Midbrain (tissue), 1 donor: ENCODE measurements at regions not wholly inside any gene's neighbourhood (a gene's known extent, or its start where the extent isn't known, plus 50 kb on each side); places are given as distances from the start of the nearest gene placed in this dataset.
A peak's percentile ranks its signal among the peaks of the same experiment; 100 is the strongest.

Experiments used
- DNase-seq: peaks from one replicate; lab custom pipeline; 2025; lab: John Stamatoyannopoulos, UW

DNA sequence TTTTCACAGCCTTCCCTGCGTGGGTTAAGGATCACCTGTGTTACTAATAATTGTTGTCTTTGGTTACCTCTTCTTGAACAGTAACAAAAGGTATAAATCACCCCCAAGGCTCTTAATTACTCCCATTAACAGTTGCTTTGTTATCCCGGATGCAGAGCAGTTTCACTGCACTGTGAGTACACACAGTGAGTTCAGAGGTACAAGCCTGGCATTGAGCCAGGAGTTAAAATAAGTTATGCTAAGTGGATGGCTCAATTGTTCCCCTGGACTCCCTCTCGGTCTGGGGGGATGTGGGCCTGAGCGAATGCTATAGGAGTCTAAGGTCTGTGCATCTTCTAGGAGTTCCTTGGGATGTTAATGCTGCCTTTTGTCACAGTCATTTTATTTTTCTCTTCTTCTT lies 258.3 kb downstream of the ATG4C start:
- no peak for DNase-seq

DNA sequence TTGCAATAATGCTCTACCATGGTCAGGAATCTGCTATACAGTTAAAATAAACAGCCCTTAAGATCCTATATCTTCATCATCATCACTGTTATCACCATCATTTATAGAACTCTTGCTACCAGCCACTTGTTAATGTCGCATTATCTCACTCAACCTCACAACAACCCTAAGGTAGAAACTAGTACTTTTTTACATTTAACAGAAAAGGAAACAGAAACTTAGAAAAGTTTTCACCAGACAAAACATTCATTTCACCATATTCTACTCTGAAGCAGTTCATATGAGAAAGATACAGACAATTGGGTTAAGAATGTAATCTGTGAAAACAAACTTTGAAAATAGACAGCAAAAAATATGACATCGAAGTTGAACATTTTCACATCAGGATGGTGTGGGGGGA lies 262.6 kb downstream of the ATG4C start:
- no peak for DNase-seq

DNA sequence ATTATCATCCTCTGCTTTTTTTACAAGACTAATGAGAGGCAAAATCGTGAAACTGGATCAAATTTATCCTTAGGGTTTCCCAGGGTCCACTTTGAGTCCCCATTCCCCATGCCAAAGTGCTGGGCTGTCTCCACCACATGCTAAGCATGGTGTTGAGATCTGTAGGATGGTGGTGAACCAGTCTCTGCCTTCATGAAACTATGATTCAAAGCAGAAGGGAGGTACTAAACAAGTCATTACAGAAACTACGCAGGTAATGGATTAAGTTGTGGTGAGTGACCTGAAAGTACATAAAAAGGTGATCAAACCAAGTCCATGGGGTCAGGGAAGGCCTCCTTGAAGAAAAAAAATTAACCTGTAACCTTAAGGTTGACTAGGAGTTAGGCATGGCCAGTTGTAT lies 265.2 kb downstream of the ATG4C start:
- no peak for DNase-seq

DNA sequence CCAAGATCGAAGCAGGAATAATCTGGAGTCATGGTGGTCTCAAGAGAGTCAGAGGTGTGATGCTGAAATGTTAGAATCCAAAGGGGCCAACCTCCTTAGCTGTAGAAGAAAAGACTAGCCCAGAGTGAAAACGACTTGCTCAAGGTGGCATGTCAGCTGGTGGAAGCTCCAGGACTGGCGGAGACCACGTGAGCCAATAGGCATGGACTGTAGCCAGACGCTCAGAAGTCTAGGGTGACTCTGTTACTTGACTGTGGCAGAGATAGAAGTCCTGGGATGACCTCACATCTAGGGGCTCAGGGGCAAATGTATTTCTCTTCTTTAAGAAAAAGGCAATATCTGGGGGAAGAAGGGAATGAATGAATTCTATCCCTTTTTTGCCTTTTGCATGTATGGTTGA lies 267.4 kb downstream of the ATG4C start:
- no peak for DNase-seq

DNA sequence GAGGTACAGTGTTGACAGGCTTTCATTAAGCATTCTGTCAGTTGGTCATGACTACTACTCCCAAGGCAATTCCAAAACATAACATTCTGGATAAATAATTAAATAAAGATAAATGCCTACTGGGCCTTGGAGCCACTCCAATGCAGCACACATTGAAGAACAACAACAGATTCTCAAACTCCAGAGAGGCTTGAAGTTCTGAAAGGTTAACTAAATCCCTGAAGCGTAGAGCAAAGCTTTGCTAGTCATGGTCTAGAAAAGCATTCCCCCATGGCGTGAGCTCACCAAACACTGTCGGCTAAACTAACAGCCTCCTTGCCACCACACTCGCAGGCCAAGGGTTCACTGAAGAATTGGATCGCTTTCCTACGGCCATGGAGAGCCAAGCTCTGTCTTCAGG lies 268.0 kb downstream of the ATG4C start:
- no peak for DNase-seq

DNA sequence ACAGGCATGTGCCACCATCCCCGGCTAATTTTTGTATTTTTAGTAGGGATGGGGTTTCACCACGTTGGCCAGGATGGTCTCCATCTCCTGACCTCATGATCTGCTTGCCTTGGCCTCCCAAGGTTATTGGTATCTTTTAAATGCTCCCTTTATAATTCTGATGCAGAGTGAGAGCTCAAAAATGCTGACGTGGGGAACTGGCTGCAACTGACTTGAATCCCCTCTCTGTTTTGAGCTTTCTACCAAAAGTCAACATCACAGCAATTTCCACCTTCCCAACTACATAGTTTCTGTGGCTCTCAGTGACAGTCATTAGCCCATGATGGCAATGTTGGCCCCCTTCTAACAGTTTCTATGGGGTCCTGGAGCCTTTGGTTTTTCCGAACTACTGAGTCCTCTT lies 268.2 kb upstream of the FOXD3 start:
- no peak for DNase-seq

DNA sequence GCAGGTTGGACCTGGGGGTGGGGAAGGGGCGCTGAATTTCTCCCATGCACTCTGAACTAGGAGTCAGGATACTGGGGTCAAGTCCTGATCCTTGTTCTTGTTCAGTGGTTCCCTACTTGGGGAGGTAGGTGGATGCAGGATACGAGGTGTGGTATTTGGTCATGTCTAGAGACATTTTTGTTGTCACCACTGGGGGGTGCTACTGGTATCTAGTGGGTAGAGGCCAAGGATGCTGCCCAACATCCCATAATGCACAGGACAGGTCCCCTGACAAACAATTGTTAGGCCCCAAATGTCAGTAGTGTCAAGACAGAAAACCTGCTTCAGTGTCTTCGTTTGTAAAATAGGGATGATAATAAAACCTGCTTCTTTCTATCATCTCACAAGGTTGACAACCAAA lies 259.0 kb upstream of the FOXD3 start:
- no peak for DNase-seq

DNA sequence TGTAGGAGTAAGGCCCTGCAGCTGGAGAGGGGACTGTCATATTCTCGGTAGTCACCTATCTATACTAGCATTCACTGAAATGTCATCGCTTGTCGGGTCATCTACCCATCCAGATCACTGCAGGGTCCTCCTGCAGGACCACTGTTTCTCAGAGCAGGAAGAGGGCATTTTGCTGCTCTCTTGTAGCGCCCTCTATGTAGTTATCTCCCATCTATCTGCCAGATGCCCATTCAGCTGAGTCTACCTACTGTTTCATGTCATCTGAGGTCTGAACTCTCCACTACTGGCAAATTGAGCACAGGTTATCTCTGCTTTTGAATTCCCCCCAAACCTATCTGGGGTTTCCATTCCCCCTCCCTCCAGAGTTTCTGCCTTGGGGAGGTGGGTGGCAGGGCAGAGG lies 258.2 kb upstream of the FOXD3 start:
- DNase-seq = no peak

DNA sequence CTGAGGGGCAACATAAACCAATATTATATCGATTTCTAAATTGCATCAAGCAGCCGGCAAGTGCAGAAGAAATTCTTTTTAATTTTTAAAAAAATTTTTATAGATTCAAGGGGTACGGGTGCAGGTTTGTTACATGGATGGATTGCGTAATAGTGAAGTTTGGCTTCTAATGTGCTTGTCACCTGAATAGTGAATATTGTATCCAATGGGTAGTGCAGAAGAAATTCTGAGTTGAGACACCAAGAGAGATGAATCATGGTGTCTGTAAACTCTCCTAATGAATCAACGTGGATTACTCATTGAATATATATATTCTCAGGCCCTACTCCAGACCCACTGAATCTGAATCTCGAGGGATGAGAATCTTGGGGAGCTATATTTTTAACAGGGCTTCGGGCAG lies 253.7 kb upstream of the FOXD3 start:
- no peak for DNase-seq

DNA sequence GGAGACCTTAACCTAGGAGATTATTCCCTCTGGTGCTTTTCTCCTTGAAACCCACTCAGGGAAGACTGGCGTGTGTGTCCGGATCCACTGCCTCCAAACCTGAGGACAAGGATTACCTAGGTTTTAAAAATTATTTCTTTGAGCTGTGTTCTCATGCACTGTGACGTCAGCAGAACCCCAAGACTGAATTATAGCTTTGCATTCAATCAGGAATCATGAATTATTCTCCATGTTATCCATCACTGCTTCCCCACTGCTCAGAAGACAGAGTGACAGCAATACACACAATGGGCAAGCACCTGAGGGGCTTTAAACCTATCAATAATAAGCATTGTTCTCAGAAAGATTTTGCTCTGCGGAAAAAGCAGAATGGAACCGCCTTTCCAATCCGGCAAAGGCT lies 253.2 kb upstream of the FOXD3 start:
- DNase-seq = no peak

DNA sequence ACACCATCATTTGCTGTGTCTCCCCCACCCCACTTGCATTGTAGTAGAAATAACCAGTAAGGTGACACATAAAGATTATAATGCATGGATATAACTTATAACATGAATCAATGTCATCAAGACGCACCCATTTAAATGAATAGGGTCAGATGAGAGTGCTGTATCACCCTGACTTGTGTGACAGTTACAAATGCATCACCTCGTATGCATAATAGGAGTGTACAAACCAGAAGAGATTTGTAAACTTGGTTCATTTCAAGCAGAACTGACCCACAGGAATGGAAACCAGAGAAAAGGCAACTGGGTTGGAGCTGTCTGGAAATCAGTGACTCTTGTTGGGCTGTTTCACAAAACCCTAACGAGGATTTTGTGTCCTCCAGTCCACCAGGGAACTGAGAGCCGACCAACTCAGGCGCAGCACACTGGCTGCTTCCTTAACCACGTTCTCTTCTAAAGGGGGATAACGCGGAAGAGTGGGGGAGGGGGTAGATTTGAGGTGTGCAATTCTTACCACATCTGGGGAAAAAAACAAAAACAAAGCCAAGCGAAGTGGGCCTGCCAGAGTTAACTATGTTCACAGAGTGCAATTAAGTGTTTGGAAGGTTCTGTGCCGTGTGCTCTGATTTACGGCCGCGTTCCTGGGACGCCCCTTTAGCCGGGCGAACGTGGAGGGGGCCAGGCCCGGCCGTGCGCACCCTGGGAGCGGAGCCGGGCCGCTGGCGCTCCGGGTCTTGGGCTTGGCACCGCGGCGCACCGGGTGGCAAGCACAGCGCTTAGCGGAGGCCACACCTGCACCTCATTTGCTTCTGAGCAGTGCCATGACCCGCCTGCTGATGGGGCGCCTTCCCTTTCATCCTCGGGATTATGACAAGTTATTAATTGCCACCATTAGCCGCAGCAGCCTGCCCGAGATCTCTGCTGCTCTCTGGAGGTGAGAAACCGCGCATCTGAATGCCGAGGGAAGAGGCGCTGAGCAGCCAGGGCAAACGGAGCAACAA lies 248.8 kb upstream of the FOXD3 start:
- peak; percentile 39 for DNase-seq

DNA sequence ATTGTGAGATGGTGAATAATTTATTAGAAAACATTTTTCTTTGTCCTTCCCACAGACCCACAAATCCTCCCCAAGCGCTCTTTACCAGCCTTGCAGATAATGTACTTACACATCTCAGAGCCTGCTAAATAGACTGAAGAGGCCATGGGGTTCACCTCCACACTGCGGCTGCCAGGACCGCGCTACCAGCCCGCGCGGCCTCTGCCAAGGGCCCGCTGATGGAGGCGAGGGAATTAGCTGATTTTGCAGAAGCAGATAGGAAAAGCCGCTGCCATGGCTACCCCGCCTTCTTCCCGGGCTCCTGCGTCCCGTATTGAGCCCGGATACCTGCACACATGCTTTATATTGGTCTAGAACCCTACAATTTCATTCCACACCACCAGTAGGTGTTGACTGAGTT lies 248.0 kb upstream of the FOXD3 start:
- no peak for DNase-seq

DNA sequence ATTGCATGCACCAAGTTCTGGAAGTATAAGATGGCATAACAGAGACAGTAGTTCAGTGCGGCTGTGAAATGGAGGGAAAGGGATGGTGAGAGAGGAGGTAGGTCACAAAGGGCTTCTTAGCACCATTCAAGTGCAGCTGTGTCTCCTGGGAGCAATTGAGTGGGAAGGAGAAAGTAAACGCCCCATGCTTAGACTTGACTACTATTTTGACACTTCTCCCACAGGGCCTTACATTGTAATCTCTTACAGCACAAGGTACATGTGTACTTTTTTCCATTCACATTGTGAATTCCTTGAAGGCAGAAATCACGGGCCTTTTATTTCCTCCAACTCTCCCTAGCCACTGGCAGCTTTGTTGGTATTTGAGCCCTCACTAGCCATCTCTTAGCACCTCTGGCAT lies 239.6 kb upstream of the FOXD3 start:
- no peak for DNase-seq

DNA sequence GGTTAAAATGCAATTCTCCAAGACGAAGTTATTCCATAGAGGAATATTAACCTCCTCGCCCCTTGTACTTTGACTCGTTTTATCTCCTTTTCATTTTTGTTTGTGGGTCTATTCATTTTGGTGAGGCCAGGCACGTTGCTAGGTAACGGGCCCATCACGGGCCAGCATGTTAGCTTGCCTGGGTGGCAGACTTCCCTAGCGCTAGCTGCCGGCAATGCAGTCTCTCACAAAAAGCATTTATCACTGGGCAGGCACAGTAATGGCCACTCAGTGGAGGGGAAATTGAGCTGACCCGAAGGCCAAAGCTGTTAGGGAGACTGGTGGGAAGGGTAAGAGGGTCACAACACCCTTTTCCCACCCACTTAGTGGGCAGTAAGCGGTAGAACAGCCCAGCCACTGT lies 234.4 kb upstream of the FOXD3 start:
- peak; percentile 66 for DNase-seq

DNA sequence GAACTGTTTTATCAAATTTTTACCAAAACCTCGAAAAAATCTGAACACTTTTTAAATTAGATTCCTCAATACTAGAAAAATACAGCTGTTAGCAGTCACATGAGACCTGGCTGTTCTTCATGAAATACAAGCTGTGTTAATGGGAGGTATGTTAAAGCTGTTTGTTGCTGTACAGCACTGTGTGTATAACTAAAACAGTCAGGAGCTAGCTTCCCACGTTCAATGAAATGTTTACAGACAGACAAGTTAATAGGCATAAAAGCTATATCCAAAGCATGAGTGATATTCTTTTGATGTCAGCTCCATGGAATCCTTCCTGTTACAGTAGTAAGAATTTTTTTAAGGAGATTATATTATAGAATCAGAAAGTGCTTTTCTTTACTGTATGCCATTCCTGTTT lies 223.2 kb upstream of the FOXD3 start:
- DNase-seq = no peak

DNA sequence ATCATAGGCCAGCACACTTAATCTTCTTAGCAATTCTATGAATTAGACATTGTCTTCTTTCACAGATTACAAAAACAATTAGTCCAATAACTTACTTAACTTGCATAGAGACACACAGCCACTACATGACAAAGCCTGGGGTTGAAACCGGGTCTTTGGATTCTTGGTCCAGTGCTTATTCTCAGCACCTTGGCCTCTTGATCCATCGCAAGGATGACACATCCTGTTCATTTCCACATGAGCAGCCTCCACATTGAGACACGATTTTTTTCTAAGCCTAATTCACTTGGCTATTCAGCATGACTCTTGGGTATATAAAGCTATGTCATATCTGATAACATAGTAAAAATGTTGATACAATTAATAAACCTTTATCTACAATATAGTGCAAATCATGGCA lies 221.0 kb upstream of the FOXD3 start:
- DNase-seq = no peak

DNA sequence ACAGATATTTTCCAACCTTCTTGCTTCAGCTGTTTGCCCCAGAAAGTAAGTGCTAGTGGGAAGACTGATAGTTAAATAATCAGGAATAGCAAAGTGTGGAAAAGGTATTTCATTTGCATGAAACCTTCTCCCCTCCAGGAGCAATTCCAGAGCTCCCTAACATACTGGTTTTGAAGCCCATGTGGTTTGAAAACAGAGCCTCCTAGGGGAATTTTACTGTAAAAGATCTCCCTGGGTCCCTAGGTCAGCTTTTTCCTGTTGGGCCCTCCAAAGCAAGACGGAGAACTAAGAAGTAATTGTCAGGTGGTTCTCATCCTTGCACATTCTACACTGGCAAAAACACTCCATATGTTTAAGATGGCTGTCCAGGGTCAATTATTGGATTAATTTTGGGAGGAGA lies 218.7 kb upstream of the FOXD3 start:
- DNase-seq = no peak

DNA sequence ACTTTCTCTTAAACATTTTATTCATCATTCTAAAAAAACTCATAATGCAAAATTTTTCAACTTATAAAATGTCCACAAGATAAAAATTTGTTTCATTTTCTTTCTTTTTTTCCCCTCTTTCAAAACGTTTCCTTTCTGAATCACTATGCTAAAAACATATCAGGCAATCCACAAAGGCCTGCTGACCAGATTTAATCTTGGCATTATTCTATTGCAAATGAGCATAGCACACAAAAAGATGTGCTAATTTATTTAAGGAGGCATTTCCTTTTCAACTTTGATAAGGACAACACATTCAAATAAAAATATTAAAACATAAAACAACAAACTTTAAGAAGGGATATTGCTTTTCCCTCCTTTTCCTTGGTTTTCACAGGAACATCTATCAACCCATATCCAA lies 215.3 kb upstream of the FOXD3 start:
- no peak for DNase-seq

DNA sequence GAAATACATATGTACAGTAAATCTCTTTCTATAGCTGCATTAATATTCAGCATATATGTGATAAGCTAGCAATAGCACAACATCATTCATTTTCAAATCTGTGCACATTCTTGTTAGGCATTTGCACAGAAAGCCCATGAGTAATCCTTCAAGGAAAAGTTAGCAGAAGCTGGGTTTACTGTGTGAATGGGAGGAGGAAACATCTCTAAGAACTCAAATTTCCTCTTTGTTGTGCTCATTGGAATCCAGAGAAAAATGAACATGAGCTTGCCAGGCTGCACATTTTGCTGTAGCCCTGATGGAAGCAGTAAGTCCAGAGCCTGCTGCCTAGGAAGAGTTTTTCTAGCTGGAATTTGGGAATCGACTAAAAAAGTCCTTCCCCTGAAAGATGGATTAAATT lies 214.2 kb upstream of the FOXD3 start:
- no peak for DNase-seq

DNA sequence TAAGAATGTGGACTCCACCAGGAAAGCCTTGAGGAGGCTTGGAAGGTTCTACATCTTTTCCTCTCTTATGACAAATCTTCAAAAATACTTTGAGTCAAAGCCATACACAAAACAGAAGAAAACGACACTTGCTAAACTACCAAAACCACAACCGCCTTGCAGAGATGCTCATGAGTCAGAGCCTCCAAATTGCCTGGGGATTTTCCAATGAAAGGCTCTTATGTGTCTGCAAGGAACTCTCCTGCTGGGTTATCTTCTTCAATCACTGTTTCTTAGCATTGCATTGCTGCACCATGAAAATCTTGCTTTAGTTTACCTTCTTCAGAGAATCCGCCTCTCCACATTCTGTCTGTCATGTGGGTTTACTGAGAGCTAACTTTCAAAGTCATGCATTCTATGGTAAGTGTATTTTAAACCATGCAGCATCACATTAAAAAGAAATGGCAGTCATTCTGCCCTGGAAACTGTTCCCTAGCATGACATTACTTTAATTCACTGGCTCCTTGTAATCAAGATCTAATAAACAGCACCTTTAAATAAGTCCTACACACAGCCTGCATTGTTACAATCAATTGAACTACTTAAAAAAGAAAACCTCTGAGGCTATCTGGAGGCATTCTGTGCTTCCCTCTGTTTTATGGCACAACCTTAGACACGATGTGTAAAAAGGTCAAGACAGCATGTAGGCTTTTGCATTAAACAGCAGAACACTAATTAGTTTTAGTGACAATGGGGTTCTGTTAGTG lies 210.0 kb upstream of the FOXD3 start:
- no peak for DNase-seq

DNA sequence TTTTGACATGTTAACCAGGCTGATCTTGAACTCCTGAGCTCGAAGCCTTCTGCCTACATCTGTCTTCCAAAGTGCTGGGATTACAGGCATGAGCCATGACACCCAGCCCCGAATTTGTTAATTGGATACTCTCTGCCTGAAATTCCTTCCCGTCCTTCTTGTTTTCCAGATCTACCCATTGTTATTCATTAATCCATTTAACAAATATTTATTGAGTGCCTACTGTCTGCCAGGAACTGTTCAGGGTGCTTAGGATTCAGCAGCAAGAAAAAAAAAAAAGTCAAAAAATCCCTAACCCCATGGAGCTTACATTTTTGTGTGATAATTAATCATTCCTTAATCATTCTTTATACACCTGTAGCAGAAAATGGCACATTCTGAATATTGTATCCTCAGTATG lies 206.8 kb upstream of the FOXD3 start:
- DNase-seq = no peak

DNA sequence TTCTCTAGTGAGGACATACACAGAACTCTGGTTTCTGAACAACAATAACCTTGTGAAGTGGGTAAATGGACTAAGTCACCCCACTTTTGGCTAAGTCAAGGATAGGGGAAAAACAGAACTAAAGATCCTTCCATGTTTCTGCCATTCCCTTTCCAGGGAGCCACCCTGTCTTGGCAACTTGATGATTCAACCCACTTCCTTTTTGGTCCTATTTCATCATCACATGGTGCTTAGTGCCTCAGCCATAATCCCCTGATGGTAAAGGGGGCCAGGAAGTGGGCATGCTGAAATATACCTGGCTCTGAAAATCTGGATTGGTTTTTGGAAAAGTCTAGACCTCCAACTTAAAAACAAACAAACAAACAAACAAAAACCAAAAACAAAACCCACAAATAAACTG lies 206.4 kb upstream of the FOXD3 start:
- no peak for DNase-seq

DNA sequence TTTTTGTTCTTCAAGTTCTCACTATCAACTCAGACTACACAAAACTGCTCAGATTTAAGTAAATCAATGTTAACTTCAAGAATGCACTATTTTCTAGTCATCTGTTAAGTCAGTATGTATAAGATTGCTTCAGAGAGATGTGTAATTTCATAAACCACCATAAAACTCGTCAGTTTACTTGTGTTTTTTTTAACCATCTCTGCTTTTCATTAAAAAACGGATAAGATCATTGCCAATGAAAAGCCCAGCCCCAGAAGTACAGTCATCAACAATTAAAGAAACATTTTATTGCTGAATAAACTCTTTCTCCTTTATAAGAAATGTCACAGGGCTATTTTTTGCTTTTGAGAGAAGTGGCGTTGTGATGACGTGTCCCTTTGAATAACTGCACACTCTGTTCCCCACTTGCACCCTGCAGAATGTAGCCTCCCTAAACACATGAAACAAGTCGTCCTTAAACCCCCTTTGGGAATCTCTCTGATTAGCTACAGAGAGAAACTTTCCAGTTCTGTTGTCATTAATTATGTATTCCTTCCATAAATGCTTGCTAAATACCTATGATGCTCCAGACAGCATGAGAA lies 202.7 kb upstream of the FOXD3 start:
- no peak for DNase-seq
